GM19397 (cell line): ENCODE measurements at regions not wholly inside any gene's neighbourhood (a gene's known extent, or its start where the extent isn't known, plus 50 kb on each side); places are given as distances from the start of the nearest gene placed in this dataset.

ENCODE experiments used
- ATAC-seq: cut with Tn5 transposase; IDR thresholded peaks from one replicate; pipeline ENCODE4 v1.9.1; 2021; ENCODE audit warnings: mild to moderate bottlenecking, moderate library complexity; ENCODE audit not compliant: unreplicated experiment

GRCh38 chr2:234615643-234616356 is 118.9 kb upstream of the ARL4C start:
- ATAC-seq = no peak

GRCh38 chr2:234611209-234611608 is 114.3 kb upstream of the ARL4C start:
- no peak for ATAC-seq

- ATAC-seq = no peak
Observed at GRCh38 chr2:234608946-234609345, 112.1 kb upstream of the ARL4C start.

- ATAC-seq = no peak
Observed at GRCh38 chr2:234607691-234608090, 110.8 kb upstream of the ARL4C start.

- ATAC-seq = no peak
Observed at GRCh38 chr2:234606896-234607295, 110.0 kb upstream of the ARL4C start.

GRCh38 chr2:234603619-234604018 is 106.7 kb upstream of the ARL4C start:
- no peak for ATAC-seq

- no peak for ATAC-seq
Observed at GRCh38 chr2:234601213-234601612, 104.3 kb upstream of the ARL4C start.

- no peak for ATAC-seq
Observed at GRCh38 chr2:234597576-234597861, 100.6 kb upstream of the ARL4C start.

GRCh38 chr2:234596696-234597575 is 100.1 kb upstream of the ARL4C start:
- ATAC-seq = no peak

GRCh38 chr2:234595829-234596228 is 98.9 kb upstream of the ARL4C start:
- no peak for ATAC-seq

GRCh38 chr2:234594715-234595114 is 97.8 kb upstream of the ARL4C start:
- ATAC-seq = no peak

GRCh38 chr2:234593636-234594035 is 96.8 kb upstream of the ARL4C start:
- ATAC-seq = no peak

- ATAC-seq = no peak
Observed at GRCh38 chr2:234592541-234592940, 95.7 kb upstream of the ARL4C start.

- ATAC-seq = no peak
Observed at GRCh38 chr2:234590076-234590475, 93.2 kb upstream of the ARL4C start.

- no peak for ATAC-seq
Observed at GRCh38 chr2:234588054-234588430, 91.2 kb upstream of the ARL4C start.

- no peak for ATAC-seq
Observed at GRCh38 chr2:234587341-234588053, 90.6 kb upstream of the ARL4C start.

- no peak for ATAC-seq
Observed at GRCh38 chr2:234583331-234583730, 86.5 kb upstream of the ARL4C start.

- no peak for ATAC-seq
Observed at GRCh38 chr2:234580686-234581085, 83.8 kb upstream of the ARL4C start.

GRCh38 chr2:234579231-234579962 is 82.5 kb upstream of the ARL4C start:
- ATAC-seq = no peak

GRCh38 chr2:234578389-234578788 is 81.5 kb upstream of the ARL4C start:
- no peak for ATAC-seq

GRCh38 chr2:234577191-234577590 is 80.3 kb upstream of the ARL4C start:
- no peak for ATAC-seq
